Body of pancreas (tissue), 4 donors: ENCODE measurements at regions not wholly inside any gene's neighbourhood (a gene's known extent, or its start where the extent isn't known, plus 50 kb on each side); places are given as distances from the start of the nearest gene placed in this dataset.

Source experiments
- CTCF ChIP-seq, 7 experiments: fragments of 450-650 bp in 4 of 7; fragments of 200-600 bp in 3 of 7; sonication (generic) in 3 of 7; IDR thresholded peaks; one replicate each; pipeline ENCODE4 v1.5.1; 2016 to 2019; ENCODE audit warnings: antibody characterized with exemption in 7 of 7
- POLR2A ChIP-seq, 3 donors: fragments of 450-650 bp; IDR thresholded peaks; one replicate each; pipeline ENCODE4 v1.6.1; 2016; ENCODE audit warnings: antibody characterized with exemption in 3 of 3, mild to moderate bottlenecking in 2 of 3

- no peak for TF ChIP-seq CTCF (IDR thresholded peaks at IDR 0.05)
- no peak for TF ChIP-seq POLR2A (IDR thresholded peaks at IDR 0.05)
Measured at GRCh38 chr18:42340423-42341009, 385.5 kb downstream of the PIK3C3 start.
